Tibial artery (tissue), 4 donors: ENCODE measurements at regions not wholly inside any gene's neighbourhood (a gene's known extent, or its start where the extent isn't known, plus 50 kb on each side); places are given as distances from the start of the nearest gene placed in this dataset.

Experiments
- DNase-seq, 2 donors: peaks; one replicate each; pipeline ENCODE4 v3.0.0-alpha.2; 2019
- H3K27ac ChIP-seq, 2 donors: fragments of 200-600 bp; sonication (generic) in 1 of 2; 1 replicate in 1 of 2; 2 replicates in 1 of 2; pipeline ENCODE4 v1.5.1; 2018 to 2019; ENCODE audit warnings: mild to moderate bottlenecking in 1 of 2
- H3K27me3 ChIP-seq, 2 donors: fragments of 200-600 bp; sonication (generic) in 1 of 2; one replicate each; pipeline versions ENCODE4 v1.5.1 to v1.6.0; 2016 to 2019
- H3K36me3 ChIP-seq, 3 donors: fragments of 200-600 bp; sonication (generic) in 2 of 3; one replicate each; pipeline ENCODE4 v1.5.1; 2016 to 2019; ENCODE audit warnings: mild to moderate bottlenecking in 2 of 3
- H3K4me1 ChIP-seq, 4 donors: fragments of 200-600 bp; sonication (generic) in 2 of 4; 1 replicate in 3 of 4; 2 replicates in 1 of 4; pipeline ENCODE4 v1.5.1; 2016 to 2019
- H3K4me3 ChIP-seq, 2 donors: fragments of 200-600 bp; sonication (generic) in 1 of 2; 1 replicate in 1 of 2; 2 replicates in 1 of 2; pipeline ENCODE4 v1.5.1; 2018 to 2019; ENCODE audit warnings: mild to moderate bottlenecking in 2 of 2
- H3K9me3 ChIP-seq, 3 donors: fragments of 200-600 bp; sonication (generic) in 1 of 3; one replicate each; pipeline ENCODE4 v1.5.1; 2016 to 2019
- CTCF ChIP-seq, 2 experiments: fragments of 200-600 bp in 1 of 2; fragments of 450-650 bp in 1 of 2; IDR thresholded peaks; one replicate each; pipeline ENCODE4 v1.5.1; 2017 to 2019; ENCODE audit warnings: antibody characterized with exemption in 2 of 2, mild to moderate bottlenecking in 1 of 2, moderate library complexity in 1 of 2
- intact Hi-C: fragments of 100-400 bp; cut with DNase I; formaldehyde crosslinking; loops from one replicate; pipeline ENCODE4 v1.15.0; 2023; ENCODE audit warnings: low total_unique reads

DNA sequence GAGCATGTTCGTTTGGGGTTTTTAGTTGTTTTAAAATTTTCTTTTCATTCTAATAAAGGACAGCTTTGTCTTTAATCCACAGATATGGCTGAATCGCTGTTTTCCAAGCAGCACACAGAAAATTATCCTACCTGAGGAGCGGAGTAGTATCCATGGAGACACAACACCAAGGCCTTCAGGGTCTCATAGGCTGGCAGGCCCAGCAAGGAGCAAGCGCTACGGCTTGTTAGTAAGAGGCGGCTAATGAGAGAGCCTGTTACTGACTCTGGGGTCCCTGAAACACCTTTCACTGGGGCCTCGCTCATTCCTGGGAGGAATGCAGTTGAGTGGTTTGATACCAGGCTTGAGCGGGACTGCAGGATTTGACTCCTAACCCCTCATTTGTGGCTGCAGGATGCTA, 303.8 kb upstream of the CDH4 start:
- no peaks in the 10 kb centered on the region for H3K27me3 ChIP-seq
- H3K9me3 ChIP-seq = no peaks in the 10 kb centered on the region
- no peak overlapping the region for H3K27ac ChIP-seq
- no peak overlapping the region for H3K4me3 ChIP-seq
- intact Hi-C loops = no loop called here
- no peaks in the 10 kb centered on the region for H3K4me1 ChIP-seq
- no peak for TF ChIP-seq CTCF (IDR thresholded peaks at IDR 0.05)
- DNase-seq = no peak
- no peaks in the 10 kb centered on the region for H3K36me3 ChIP-seq

- DNase-seq = no peak
- intact Hi-C loops = no loop called here
- H3K36me3 ChIP-seq = no peaks in the 10 kb centered on the region
These were observed 301.5 kb upstream of the CDH4 start for GRCh38 chr20:60950561-60950960.

DNA sequence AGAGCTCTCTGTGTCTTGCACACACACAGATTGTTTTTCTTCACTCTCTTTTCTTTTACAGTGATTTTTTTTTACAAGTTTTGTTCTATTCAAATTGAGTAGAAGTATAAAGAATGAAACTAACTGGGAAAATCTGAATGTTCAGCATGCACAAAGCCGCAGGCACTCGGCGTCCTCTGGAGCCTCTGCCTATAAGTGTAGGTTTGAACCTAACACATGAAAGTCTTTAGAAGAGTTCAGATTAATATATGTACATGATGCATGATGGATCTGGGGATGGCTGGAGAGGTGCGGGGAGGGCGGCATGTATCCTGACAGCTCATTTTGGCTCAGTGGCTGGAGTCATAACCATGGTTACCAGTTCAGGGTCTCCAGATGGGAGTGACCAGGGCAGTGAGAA, 301.1 kb upstream of the CDH4 start:
- Histone ChIP-seq H3K27me3 (no peaks in the 10 kb centered on the region), H3K4me3 (no peak overlapping the region), H3K9me3 (no peaks in the 10 kb centered on the region), H3K27ac (no peak overlapping the region), H3K4me1 (no peaks in the 10 kb centered on the region), H3K36me3 (no peaks in the 10 kb centered on the region)
- no peak for DNase-seq
- TF ChIP-seq CTCF (IDR thresholded peaks at IDR 0.05) = no peak
- intact Hi-C loops = no loop called here

More at GRCh38 chr20:60950561-60950960, 301.5 kb upstream of the CDH4 start:
- Histone ChIP-seq H3K27ac (no peak overlapping the region), H3K4me1 (no peaks in the 10 kb centered on the region), H3K27me3 (no peaks in the 10 kb centered on the region), H3K9me3 (no peaks in the 10 kb centered on the region), H3K4me3 (no peak overlapping the region)
- TF ChIP-seq CTCF (IDR thresholded peaks at IDR 0.05) = no peak

DNA sequence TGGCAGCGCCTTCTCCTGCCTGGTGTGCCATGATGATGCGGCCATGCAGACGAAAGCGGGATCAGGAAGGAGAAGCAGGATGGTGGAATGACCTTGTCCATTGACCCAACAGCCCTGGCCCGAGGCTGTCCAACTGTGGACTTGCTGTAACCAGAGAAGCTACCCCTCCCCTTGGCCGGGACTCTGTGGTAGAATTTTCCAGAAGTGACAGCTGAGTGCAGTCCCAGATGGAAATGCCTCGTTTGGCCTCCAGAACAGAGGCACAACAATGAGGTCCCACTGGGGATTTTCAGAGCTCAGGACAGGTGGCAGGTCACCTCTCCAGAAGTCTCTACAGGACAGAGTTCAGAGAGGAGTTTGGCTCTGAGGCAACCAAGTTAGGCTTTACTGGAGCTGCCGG, 299.2 kb upstream of the CDH4 start:
- no peak overlapping the region for H3K27ac ChIP-seq
- H3K4me3 ChIP-seq = no peak overlapping the region
- H3K27me3 ChIP-seq = peaks cover 0 to 3% of the 10 kb centered on the region in 2 donors
- H3K4me1 ChIP-seq = no peaks in the 10 kb centered on the region
- no peaks in the 10 kb centered on the region for H3K9me3 ChIP-seq
- intact Hi-C loops = no loop called here
- no peaks in the 10 kb centered on the region for H3K36me3 ChIP-seq
- no peak for TF ChIP-seq CTCF (IDR thresholded peaks at IDR 0.05)
- no peak for DNase-seq

GRCh38 chr20:60953321-60953720, 298.7 kb upstream of the CDH4 start:
- no peak overlapping the region for H3K27ac ChIP-seq
- no peaks in the 10 kb centered on the region for H3K4me1 ChIP-seq
- peaks cover 0 to 3% of the 10 kb centered on the region in 2 donors for H3K27me3 ChIP-seq
- intact Hi-C loops = no loop called here
- H3K36me3 ChIP-seq = no peaks in the 10 kb centered on the region
- no peak for DNase-seq
- H3K9me3 ChIP-seq = no peaks in the 10 kb centered on the region
- H3K4me3 ChIP-seq = no peak overlapping the region
- TF ChIP-seq CTCF (IDR thresholded peaks at IDR 0.05) = no peak

GRCh38 chr20:60955706-60956105, 296.4 kb upstream of the CDH4 start:
- no peak for TF ChIP-seq CTCF (IDR thresholded peaks at IDR 0.05)
- Histone ChIP-seq H3K4me1 (no peaks in the 10 kb centered on the region), H3K4me3 (no peak overlapping the region), H3K27me3 (peaks cover 0 to 3% of the 10 kb centered on the region in 2 donors), H3K36me3 (no peaks in the 10 kb centered on the region), H3K27ac (no peak overlapping the region), H3K9me3 (no peaks in the 10 kb centered on the region)
- no peak for DNase-seq
- intact Hi-C loops = no loop called here
